ENCODE measurements at regions not wholly inside any gene's neighbourhood (a gene's known extent, or its start where the extent isn't known, plus 50 kb on each side); places are given as distances from the start of the nearest gene placed in this dataset.

DNA sequence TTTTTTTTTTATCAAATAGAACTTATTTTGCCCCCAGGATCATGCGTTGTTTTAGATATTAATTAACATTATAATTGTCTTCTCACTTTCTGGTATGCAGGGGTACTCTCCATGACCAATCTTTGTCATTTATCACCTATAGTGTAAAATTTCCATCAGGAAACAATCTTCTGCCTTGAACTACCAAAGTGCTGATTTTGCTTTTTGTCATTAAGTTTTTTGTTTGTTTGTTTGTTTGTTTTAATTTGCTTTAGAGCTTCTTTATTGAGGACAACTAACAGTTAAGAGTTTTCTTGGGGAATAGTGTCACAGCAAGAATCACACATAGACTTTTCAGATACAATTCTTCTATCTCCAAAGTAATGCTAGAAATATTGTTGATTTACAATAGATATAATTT lies 171.2 kb upstream of the PRPS1L1 start:
- DNase-seq (ENCODE audit: low spot score in 2 of 2) = no peak
- FAIRE-seq = no peak

DNA sequence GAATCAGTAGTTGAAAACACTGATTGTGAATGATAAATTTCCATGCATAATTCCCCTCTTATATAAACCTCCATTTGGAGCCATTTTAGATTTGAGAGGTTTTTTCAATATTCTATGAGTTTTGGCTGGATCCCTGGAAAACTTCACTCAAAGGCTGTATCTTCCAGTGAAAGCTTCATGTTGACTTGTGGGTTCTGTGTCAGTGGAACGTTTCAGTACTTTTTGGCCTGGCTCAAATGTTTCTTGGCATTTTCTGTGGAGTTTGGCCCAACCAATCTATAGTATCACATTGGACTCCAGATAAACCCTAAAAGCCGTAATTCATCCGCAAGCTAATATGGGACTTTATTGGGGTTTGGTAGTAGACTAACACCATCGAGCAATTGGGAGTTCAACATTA lies 172.6 kb upstream of the PRPS1L1 start:
- DNase-seq (ENCODE audit: low spot score in 2 of 2) (no peak), FAIRE-seq (no peak)

DNA sequence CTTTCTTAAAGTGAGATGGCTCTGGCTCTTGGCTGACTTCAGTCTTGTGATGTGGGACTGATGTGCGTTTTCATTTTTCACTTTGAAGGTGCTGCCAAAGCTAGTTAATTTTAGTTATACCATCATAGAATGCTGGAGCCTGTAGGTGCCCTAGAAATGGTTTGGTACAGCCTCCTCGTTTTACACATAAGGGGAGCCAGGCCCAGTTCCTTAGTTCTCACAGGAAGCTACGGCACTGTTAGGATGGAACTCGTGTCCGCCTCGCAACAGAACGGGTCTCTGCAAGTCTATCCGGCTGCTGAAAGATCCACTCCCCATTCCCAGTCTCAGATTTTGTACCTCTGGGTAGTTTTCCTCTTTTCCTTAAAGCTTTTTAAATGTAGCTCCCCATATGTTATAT lies 173.2 kb upstream of the PRPS1L1 start:
- DNase-seq (ENCODE audit: low spot score in 2 of 2) (no peak), FAIRE-seq (no peak)

DNA sequence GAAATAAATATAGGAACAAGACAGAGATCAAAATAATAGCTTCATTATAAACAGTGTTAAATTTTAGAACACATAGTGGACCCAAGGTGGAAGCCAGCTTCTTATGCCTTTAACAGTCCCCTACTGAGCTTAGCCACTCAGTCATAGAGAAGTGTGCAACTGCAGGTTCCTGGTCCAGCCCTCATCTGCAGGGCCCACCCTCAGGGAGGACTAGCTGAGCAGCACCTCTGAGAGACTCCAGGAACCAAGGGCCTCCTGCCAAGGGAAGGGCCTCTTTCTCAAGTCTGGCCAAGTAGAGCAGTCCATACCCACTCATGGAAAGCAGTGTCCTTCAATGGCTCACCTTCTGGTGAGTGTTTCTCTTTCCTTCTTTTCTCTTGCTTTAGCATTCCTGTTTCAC lies 173.7 kb upstream of the PRPS1L1 start:
- DNase-seq (ENCODE audit: low spot score in 2 of 2) = no peak

DNA sequence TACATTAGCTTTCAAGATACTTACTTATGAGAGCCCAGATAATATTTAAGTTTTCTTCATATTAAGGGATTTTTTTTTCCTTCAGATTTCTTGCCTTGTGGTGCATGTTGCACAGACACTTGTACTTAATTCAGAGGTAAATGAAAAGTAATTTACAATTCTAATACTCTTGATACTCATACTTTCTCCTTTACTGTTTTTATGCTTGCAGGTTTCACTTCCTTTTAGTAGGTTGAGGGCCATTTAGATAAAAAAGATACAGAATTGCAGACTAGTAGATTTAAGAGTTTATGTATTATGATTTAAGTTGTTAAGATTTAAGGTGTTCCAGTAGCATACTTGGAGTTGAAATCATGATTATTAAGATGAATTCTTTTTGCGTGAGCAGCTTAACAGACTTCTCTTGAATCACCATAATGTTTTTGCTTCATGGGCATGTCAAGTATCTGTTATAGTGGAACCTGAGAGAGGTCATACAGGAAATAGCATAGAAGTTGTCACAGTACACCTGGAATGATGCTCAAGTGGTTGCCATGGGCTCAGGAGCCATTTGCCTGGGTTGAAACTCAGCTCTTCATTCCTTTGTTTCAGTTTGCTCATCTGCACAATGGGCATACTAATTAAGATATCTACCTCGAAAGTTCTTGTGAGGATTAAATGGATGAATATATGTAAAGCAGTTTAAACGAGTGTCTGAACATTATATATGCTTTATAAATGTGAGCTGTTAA lies 174.8 kb upstream of the PRPS1L1 start:
- no peak for FAIRE-seq
- DNase-seq (ENCODE audit: low spot score in 2 of 2) = no peak

More for the DNA sequence above, 173.7 kb upstream of the PRPS1L1 start:
- FAIRE-seq = no peak

DNA sequence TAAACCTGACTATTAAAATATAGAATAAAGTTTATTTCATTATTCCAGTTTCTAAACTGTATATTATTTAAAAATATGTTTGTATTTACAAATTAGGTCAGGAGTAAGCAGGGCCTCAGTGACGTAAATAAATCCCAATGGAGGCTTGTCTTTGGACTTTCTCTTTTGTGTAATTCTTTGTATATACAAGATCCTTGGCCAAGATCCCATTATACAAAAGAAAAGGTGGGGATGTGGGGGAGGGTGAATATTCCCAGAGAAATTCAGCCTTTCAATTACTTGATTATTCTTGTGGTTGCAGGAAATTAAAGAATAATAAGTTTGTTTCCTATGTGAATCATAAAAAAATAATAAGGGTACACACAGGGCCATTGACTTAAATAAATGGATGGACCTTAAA lies 178.7 kb upstream of the PRPS1L1 start:
- DNase-seq (ENCODE audit: low spot score in 2 of 2) = no peak
- no peak for FAIRE-seq

DNA sequence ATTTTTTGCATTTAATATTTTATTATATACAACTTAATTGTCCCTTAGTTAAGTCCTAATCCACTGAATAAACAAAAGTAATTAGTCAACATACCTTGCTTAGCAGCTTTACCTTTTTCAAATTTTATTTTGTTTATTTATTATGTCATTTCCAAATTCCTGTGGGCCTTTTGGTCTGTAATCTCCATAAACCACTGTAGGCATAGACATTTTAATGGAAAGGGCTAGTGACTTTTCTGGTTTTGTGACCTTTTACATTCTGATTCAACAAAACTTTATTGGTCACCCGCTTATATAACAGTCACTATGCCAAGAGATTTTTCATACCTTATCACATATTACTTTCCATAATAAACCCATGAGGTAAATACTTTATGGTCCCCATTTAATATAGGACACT lies 181.3 kb upstream of the PRPS1L1 start:
- DNase-seq (ENCODE audit: low spot score in 2 of 2) = no peak

DNA sequence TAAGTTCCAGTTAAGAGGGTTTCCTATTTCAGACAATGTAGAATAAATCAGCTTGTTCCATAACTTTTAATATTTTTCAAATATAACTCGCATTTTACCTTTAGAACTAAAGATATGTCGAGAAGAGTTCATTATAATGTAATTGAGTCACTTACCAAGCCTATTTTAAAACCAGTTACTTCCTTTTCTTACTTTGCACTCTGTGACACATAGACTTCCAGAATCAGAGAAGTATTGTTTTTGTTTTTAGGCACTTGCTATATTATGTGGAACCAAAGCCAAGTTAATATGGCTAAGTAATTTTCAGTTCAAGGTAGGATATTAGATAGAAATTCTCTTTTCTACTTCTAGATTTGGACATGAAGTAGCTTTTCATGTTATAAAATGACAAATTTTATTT lies 182.7 kb upstream of the PRPS1L1 start:
- DNase-seq (ENCODE audit: low spot score in 2 of 2) (no peak), FAIRE-seq (no peak)

More for the DNA sequence above, 181.3 kb upstream of the PRPS1L1 start:
- FAIRE-seq = no peak

DNA sequence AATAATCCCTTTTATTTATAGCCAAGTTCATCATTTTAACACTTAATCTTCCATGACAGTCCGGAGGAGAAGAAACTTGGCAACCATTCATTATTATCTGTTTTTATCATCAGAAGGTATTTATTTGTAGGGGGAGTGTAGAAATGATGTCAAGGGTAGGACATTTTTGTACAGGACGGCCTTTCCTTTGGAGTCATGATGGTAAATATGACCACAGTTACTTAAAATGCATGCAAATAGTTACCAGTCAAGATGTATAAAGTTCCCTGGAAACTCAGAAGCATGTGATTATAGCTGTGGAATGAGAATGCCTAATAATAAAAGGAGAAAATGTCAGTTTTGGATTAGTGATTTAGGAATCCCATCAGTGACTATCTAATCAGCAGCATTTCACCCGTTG lies 183.1 kb upstream of the PRPS1L1 start:
- DNase-seq (ENCODE audit: low spot score in 2 of 2) (no peak), FAIRE-seq (no peak)

DNA sequence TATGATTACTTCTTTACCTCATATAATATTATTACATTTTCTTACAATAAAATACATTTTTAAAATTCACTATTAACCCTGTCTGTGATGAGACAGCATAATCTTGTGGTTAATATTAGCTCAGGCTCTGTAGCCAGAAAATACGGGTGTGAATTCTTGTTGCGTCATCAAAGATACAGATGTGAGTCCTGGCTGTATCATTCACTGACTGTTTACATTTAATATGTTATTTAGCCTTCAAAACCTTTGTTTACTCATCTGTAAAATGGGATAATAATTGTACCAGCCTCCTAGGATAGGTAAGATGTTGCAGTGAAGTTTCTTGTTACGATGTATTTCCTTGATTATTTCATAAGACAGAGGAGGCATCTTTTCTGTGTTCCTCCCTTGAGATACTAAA lies 184.7 kb upstream of the PRPS1L1 start:
- FAIRE-seq = no peak
- no peak for DNase-seq (ENCODE audit: low spot score in 2 of 2)

DNA sequence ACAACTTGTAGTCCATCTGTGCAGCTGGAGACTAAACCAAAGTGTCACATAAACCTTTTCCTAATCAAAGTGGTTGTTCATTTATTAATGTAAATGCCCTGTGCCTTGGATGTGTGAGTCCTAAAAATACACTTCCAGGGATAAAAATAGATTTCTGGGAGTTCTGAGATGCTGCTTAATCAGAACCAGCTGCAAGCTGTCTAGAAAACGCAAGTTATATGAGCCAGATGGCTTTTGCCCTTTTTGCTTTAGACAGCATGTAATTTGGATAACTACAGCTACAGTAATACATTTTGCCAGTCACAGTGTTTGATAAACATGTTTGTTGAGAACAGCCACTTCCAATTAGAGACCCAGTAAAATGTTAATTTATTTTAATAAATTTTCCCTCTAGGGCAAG lies 185.1 kb upstream of the PRPS1L1 start:
- FAIRE-seq (no peak), DNase-seq (ENCODE audit: low spot score in 2 of 2) (no peak)

DNA sequence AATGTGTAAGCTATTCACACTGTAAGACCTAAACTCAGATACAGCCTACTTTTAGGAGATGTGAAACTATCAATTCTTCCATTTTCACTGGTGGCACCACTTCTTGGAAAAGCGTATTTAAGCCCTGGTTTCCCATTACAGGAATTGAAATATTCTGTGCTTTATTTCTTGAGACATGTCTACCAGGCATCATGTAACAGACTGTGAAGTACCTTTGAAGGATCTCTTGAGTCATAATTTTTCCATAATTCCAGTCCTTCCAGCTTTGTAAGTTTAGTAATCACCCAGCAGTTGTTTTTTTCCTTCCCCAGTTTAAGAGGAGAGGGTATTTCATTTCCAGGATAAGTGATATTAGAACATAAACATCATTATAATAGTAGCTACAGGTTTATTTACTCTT lies 186.0 kb upstream of the PRPS1L1 start:
- FAIRE-seq (no peak), DNase-seq (ENCODE audit: low spot score in 2 of 2) (no peak)

DNA sequence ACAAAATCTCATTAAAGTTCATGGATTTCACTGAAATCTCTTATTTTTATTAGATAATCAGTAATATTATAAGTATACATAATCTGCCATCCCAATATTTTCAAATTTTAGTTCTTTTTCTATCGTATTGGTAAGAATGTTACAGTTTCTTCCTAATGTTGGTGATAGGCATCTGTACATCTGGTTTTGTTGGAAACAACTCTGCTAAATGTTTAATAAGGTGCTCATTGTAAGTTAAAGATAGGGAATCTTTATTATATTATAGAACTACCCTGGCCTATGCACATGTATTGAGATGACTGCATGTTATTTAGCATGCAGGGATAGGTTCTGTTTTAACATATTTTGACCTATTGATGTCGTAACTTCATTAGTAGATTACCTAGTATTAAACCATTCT lies 188.6 kb upstream of the PRPS1L1 start:
- DNase-seq (ENCODE audit: low spot score in 2 of 2) (no peak), FAIRE-seq (no peak)

DNA sequence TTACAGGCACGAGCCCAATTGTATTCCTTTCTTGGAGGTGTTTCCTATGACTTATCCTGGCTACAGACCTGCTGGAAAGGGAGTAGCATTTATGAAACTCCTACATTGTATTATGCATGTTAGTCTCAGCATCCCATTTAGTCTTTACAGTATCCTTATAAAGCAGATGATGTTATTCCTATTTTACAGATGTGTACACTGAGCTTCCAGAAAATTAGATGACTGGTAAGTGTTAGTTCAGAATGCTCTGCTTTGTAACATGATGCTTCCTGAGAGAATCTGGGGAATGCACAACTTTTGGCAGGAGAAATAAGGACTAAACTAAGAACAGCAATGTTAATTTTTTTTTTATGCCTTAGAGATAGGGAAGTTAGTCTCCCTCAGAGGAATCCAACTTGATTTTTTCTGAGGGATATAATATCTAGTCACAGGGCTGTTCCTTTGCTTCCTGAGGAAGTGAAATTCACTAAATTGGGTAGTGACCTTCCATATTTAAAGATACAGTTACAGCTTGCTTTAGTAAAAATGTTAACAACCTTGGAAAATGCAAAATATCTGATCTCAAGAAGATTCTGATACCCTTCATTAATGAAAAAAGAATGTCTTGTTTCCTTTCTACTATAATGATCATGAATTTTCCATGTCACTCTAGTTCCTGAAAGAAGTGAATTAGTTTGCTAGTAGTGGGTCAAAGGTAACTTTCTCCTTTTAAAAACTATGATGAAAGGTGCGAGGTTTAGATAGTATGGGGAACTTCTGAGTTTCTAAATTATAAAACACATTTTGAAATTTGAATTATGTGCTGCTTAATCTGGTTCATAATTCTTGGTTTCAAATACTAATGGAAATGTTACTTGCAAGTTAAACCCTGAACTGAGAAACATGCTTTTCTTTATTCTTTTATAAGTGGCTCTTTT lies 194.0 kb upstream of the PRPS1L1 start:
- DNase-seq (ENCODE audit: low spot score in 2 of 2) = no peak
- no peak for FAIRE-seq

DNA sequence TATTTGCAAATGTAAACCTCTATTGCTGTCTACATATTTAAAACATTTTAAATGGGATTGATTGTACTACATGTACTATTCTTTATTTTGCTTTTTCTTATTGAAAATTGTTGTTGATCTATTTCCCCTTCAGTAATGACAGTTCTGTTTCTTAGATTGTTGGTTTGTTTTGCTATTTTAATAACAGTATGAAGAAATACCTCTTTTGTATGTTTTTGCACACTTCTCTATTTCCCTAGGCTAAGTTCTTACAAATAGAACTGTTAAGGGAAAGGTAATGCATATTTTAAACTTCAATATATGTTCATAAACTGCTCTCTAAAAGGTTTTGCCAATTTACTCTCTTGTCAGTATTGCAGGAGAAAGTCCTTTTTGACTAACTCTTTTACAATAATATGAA lies 195.0 kb upstream of the PRPS1L1 start:
- DNase-seq (ENCODE audit: low spot score in 2 of 2) = no peak
- no peak for FAIRE-seq

DNA sequence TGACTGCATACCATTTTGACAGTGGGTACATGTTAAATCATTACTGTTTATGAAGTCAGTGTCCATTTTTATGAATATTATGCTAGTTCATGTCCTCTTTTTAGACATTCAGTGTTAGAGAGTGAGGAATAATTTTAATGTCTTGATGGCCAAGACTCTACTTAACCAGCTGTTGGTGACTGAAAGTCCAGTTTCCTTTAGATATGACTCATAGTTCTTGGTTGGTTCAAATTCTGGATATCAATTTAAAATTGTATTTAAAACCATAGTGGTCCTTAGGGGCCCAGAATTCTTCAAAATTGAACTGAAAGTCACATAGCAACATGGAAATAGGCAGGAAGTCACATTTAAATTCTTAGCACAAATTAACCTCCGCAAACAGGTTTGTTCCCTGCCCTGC lies 196.5 kb upstream of the PRPS1L1 start:
- no peak for DNase-seq (ENCODE audit: low spot score in 2 of 2)
- FAIRE-seq = no peak

DNA sequence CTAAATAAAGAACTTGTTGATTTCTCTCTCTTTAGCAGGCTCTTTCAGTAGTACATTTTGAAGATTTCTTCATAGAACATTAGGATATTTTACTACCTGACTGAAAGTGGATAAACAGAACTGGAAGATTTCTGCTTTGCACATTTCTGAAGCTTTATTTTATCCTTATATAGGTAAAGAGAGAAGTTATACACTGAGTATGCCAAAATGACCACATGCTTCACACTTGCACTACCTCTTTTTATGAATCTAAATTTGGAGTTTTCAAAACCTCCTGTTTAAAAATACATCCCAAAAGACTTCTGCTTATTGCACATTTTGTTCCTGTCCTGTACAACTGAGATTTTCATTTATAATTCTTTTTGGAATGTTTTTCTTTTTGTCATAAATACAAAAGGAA lies 197.4 kb upstream of the PRPS1L1 start:
- FAIRE-seq = no peak
- no peak for DNase-seq (ENCODE audit: low spot score in 2 of 2)

DNA sequence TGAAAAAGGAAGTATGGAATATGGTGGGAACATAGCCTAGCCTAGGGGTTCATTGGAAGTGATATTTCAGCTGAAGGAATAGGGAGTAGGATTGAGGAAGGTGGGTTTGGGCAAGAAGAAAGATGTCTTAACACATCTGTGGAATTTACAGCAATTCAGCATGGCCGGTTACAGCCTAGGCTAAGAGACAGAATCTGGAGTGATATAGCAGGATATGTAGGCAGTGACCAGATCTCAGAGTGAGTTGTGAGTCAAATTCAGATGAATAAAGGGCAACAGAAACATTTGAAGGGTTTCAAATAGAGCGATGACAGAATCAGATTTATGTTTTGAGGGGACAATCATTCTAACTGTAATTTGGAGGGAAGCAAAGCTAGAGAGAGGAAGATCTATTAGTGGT lies 199.0 kb upstream of the PRPS1L1 start:
- FAIRE-seq = no peak
- DNase-seq (ENCODE audit: low spot score in 2 of 2) = no peak

DNA sequence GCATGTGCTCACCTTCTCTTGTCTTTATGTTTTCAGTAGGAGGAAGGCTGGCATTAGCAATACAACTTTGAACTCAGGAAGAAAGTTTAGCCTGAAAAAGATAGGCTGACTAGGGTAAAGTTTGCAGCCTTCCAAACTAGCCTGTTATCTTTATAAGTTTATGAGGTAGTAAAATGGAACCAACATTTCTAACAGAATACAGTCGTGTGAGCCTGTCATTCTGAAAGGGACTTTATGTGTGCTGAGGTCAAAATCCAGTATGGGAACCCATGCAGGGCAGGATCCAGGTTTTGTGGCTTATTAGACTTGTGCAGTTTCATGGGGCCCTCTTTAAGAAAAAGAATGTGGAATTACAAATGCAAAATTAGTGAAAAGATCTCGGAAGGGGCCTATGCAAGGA lies 201.0 kb upstream of the PRPS1L1 start:
- DNase-seq (ENCODE audit: low spot score in 2 of 2) = no peak
- no peak for FAIRE-seq

DNA sequence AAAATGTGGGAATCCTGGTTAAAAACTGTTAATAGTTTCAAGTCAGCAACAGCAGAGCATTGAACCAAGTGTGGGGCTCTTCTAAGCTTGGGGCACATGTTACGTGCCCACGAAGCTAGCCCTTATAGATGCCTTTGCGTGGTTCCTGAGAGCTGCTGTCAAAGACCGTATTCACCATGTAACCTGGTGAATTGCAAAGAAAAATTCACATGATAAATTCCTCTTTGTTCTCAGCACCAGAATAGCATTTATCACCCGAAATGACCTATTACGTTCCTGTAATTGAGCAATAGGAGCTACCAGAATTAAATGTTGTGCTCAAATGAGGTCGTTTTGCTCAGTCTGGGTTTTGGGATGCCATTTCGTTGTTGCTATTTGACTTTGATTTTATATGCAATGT lies 202.6 kb upstream of the PRPS1L1 start:
- no peak for FAIRE-seq
- DNase-seq (ENCODE audit: low spot score in 2 of 2) = no peak

DNA sequence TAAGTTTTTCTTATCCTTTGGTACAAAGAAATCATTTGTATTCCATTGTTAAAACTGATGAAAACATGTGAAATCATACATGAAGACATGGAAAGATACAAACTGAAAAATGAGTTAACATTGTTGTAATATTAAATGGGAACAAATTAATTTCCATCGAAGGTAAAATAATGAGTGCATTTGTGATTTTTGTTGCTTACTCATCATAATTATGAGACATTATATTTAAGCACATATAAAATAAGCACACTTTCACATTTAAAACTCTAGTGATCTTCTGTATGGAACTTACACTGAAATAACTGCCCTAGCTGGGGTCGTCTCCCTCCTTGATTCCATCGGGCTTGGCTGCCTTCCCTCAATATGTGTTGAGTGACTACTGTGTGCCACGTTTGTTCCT lies 204.2 kb upstream of the PRPS1L1 start:
- DNase-seq (ENCODE audit: low spot score in 2 of 2) (no peak), FAIRE-seq (no peak)

DNA sequence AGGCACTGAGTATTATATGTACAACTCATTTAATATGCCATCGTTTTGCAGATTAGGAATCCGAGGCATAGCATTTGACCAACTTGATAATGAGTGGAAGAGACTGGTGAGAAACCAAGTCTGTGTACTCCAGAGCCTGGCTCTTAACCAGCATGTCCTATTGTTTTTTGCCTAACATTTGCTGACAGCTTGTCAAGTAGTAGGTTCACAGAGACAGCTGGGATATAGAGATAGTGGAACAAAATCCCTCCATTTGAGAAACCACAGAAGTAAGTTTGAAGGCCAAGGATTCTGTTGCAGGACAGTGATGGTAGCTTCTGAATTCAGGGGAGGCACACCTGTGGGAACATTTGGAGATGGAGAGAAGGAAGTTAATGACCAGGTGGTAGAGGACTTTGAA lies 206.9 kb upstream of the PRPS1L1 start:
- FAIRE-seq = no peak
- no peak for DNase-seq (ENCODE audit: low spot score in 2 of 2)
